Lower leg skin (tissue), 3 donors: ENCODE measurements at regions not wholly inside any gene's neighbourhood (a gene's known extent, or its start where the extent isn't known, plus 50 kb on each side); places are given as distances from the start of the nearest gene placed in this dataset.

Experiments
- POLR2A ChIP-seq, 2 donors: fragments of 450-650 bp; IDR thresholded peaks; one replicate each; pipeline ENCODE4 v1.6.1; 2016 to 2017; ENCODE audit warnings: antibody characterized with exemption in 2 of 2, mild to moderate bottlenecking in 1 of 2, moderate library complexity in 1 of 2
- TF ChIP-seq, protein P1 (sequence below), 3 donors: fragments of 450-650 bp; IDR thresholded peaks; one replicate each; pipeline ENCODE4 v1.5.1; 2016; ENCODE audit warnings: antibody characterized with exemption in 3 of 3, mild to moderate bottlenecking in 3 of 3, moderate library complexity in 2 of 3

DNA sequence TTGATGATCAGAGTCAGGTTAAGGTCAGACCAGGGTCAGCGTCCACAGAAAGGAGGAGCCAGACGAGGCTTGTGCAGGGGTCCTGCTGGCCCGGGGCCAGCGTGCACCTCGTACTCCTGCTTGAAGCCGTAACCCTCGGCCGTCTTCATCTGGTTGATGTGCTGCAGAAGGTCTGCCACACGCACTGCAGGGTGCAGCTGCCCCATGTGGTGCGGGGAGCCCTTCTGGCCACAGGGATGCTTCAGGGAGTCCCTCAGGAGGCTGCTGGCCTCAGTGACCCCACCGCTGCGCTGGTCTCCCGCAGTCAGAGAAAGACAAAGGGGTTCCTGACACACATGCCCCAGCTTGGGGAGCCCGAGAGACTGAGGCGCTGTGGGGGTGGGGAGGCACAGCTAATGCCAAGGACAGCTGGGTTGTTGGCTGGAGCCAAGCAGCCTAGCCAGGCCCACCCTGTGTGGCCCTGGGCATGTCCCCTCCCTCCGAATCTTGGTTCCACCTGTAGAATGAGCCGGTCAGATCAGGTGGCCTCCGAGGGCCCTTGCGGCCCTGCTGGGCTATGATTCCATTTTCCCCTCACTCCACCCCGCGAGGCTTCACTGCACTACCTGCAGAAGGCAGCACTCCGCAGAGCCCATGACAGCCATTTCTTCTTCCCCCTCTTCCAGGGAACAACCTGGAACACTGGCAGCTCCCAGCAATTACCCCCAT is 251.9 kb downstream of the PTPRU start:
- TF ChIP-seq, protein P1, sequence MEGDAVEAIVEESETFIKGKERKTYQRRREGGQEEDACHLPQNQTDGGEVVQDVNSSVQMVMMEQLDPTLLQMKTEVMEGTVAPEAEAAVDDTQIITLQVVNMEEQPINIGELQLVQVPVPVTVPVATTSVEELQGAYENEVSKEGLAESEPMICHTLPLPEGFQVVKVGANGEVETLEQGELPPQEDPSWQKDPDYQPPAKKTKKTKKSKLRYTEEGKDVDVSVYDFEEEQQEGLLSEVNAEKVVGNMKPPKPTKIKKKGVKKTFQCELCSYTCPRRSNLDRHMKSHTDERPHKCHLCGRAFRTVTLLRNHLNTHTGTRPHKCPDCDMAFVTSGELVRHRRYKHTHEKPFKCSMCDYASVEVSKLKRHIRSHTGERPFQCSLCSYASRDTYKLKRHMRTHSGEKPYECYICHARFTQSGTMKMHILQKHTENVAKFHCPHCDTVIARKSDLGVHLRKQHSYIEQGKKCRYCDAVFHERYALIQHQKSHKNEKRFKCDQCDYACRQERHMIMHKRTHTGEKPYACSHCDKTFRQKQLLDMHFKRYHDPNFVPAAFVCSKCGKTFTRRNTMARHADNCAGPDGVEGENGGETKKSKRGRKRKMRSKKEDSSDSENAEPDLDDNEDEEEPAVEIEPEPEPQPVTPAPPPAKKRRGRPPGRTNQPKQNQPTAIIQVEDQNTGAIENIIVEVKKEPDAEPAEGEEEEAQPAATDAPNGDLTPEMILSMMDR (IDR thresholded peaks at IDR 0.05): no peak
- TF ChIP-seq POLR2A (IDR thresholded peaks at IDR 0.05): no peak
